Activated naive CD4-positive, alpha-beta T cell treated with anti-CD3 and anti-CD28 coated beads for 36 hours (primary cell): ENCODE measurements at regions not wholly inside any gene's neighbourhood (a gene's known extent, or its start where the extent isn't known, plus 50 kb on each side); places are given as distances from the start of the nearest gene placed in this dataset.

Source experiments
- CTCF ChIA-PET: fragments of 350-600 bp; sonication (Branson Sonifier 250); formaldehyde crosslinking; loops from one replicate; lab custom pipeline; 2021; ENCODE audit warnings: antibody characterized with exemption; lab: Charles Lee
- DNase-seq: peaks from one replicate; pipeline ENCODE4 v3.0.0-alpha.2; 2020
- H3K27ac Mint-ChIP-seq: one replicate; pipeline ENCODE4 v1.8.0; 2021; ENCODE audit warnings: mild to moderate bottlenecking, mixed read lengths
- H3K27me3 Mint-ChIP-seq: one replicate; pipeline ENCODE4 v1.8.0; 2021; ENCODE audit warnings: low read depth, mixed read lengths
- H3K36me3 Mint-ChIP-seq: one replicate; pipeline ENCODE4 v1.8.0; 2021; ENCODE audit warnings: low read depth, mixed read lengths
- H3K4me1 Mint-ChIP-seq: one replicate; pipeline ENCODE4 v1.8.0; 2021; ENCODE audit warnings: low read depth, mixed read lengths
- H3K4me3 Mint-ChIP-seq: one replicate; pipeline ENCODE4 v1.8.0; 2021; ENCODE audit warnings: mild to moderate bottlenecking, moderate library complexity, mixed read lengths
- H3K9me3 Mint-ChIP-seq: one replicate; pipeline ENCODE4 v1.8.0; 2021; ENCODE audit warnings: mixed read lengths
- intact Hi-C: fragments of 100-400 bp; cut with micrococcal nuclease; formaldehyde crosslinking; loops from one replicate; pipeline ENCODE4 v1.15.1; 2023

GRCh38 chr11:112583261-112583893 lies 322.7 kb upstream of the PLET1 start:
- H3K36me3 Mint-ChIP-seq, result no peaks in the 10 kb centered on the region
- H3K27ac Mint-ChIP-seq, result no peak overlapping the region
- H3K4me1 Mint-ChIP-seq, result no peaks in the 10 kb centered on the region
- no peaks in the 10 kb centered on the region for H3K9me3 Mint-ChIP-seq
- H3K4me3 Mint-ChIP-seq, result no peak overlapping the region
- no peaks in the 10 kb centered on the region for H3K27me3 Mint-ChIP-seq
- no peak for DNase-seq
- intact Hi-C loops, result no loop called here
- CTCF ChIA-PET, result interaction anchor here (0.7 to 1.0 kb wide), 2 partner anchors 295 to 707 kb away, joined by 3 read pairs; no protein-coding TSS in a partner anchor

DNA sequence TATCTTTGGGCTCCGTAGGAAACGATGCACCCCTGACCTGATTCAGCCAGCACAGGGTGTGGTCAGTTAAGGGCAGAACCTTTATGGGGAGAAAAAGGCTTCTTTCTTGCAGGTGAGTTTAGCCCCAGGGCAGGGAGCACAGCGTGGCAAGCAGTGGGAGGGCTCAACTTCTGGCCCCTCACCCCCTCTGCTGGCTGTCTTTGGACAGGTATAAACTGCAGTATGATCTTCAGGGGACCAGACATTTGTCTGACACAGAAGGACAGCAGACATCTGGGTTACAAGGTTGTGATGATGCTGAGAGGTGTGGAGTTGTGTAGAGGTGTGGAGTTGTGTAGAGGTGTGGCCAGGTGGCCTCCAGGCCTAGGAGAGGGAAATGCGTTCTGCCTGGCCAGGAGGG lies 324.0 kb upstream of the PLET1 start:
- Mint-ChIP-seq H3K36me3 (no peaks in the 10 kb centered on the region), H3K9me3 (no peaks in the 10 kb centered on the region), H3K27ac (no peak overlapping the region), H3K27me3 (no peaks in the 10 kb centered on the region), H3K4me1 (no peaks in the 10 kb centered on the region), H3K4me3 (no peak overlapping the region)
- peak; percentile 48 for DNase-seq
- intact Hi-C loops, result loop anchor here (1.0 kb wide), 1 partner anchor 294 kb away; no protein-coding TSS in a partner anchor
- CTCF ChIA-PET, result interaction anchor here (1.7 to 1.9 kb wide), 2 partner anchors 28 to 705 kb away, joined by 6 to 7 read pairs; no protein-coding TSS in a partner anchor

GRCh38 chr11:112587664-112588063 lies 327.0 kb upstream of the PLET1 start:
- Mint-ChIP-seq H3K9me3 (no peaks in the 10 kb centered on the region), H3K27ac (no peak overlapping the region), H3K4me3 (no peak overlapping the region), H3K36me3 (no peaks in the 10 kb centered on the region), H3K4me1 (no peaks in the 10 kb centered on the region), H3K27me3 (no peaks in the 10 kb centered on the region)
- intact Hi-C loops, result loop anchor here (1.0 to 2.0 kb wide), 3 partner anchors 208 to 702 kb away; no protein-coding TSS in a partner anchor
- no peak for DNase-seq
- CTCF ChIA-PET, result interaction anchor here (0.6 to 4.1 kb wide), 29 partner anchors 8 to 994 kb away, joined by 3 to 59 read pairs (median 4); no protein-coding TSS in a partner anchor

- no peak overlapping the region for H3K4me3 Mint-ChIP-seq
- no peak overlapping the region for H3K27ac Mint-ChIP-seq
- no peaks in the 10 kb centered on the region for H3K27me3 Mint-ChIP-seq
- no peaks in the 10 kb centered on the region for H3K36me3 Mint-ChIP-seq
- CTCF ChIA-PET, result interaction anchor here (0.6 to 4.1 kb wide), 36 partner anchors 8 to 994 kb away, joined by 3 to 59 read pairs (median 4); no protein-coding TSS in a partner anchor
- DNase-seq, result peak; percentile 58
- intact Hi-C loops, result loop anchor here (1.0 to 2.0 kb wide), 3 partner anchors 207 to 701 kb away; no protein-coding TSS in a partner anchor
- H3K9me3 Mint-ChIP-seq, result no peaks in the 10 kb centered on the region
- no peaks in the 10 kb centered on the region for H3K4me1 Mint-ChIP-seq
Observed at GRCh38 chr11:112588252-112588694, 327.6 kb upstream of the PLET1 start.

GRCh38 chr11:112589155-112589554 lies 328.5 kb upstream of the PLET1 start:
- no peak for DNase-seq
- Mint-ChIP-seq H3K9me3 (no peaks in the 10 kb centered on the region), H3K27ac (no peak overlapping the region), H3K4me3 (no peak overlapping the region), H3K36me3 (no peaks in the 10 kb centered on the region), H3K4me1 (no peaks in the 10 kb centered on the region), H3K27me3 (no peaks in the 10 kb centered on the region)
- intact Hi-C loops, result loop anchor here (2.0 kb wide), 1 partner anchor 526 kb away; no protein-coding TSS in a partner anchor
- CTCF ChIA-PET, result interaction anchor here (0.6 to 4.1 kb wide), 20 partner anchors 8 to 712 kb away, joined by 3 to 59 read pairs (median 5); no protein-coding TSS in a partner anchor

- H3K36me3 Mint-ChIP-seq, result no peaks in the 10 kb centered on the region
- DNase-seq, result no peak
- H3K4me3 Mint-ChIP-seq, result no peak overlapping the region
- no peak overlapping the region for H3K27ac Mint-ChIP-seq
- H3K27me3 Mint-ChIP-seq, result no peaks in the 10 kb centered on the region
- H3K4me1 Mint-ChIP-seq, result no peaks in the 10 kb centered on the region
- CTCF ChIA-PET, result interaction anchor here (4.1 kb wide), 1 partner anchor 699 kb away, joined by 59 read pairs; no protein-coding TSS in a partner anchor
- intact Hi-C loops, result no loop called here
- H3K9me3 Mint-ChIP-seq, result no peaks in the 10 kb centered on the region
Observed at GRCh38 chr11:112590764-112591163, 330.1 kb upstream of the PLET1 start.

DNA sequence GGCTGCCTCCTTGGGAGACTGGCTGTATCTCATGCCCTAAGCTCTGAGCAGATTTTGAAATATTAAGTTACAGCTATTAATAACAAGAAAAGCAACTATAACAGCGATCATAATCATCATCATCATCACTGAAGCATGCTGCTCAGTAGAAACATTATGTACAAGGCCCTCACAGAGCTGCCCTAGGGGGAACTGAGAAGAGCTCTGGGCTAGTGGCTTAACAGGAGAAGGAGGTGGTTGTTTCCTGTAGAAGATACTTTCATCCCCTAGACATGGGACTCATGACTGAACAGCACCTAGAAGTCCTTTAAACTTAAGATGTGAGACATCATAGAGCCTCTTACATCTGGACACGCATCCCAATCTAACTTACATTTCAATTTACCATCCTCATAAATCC lies 332.8 kb upstream of the PLET1 start:
- Mint-ChIP-seq H3K4me3 (no peak overlapping the region), H3K27ac (no peak overlapping the region), H3K27me3 (no peaks in the 10 kb centered on the region), H3K36me3 (no peaks in the 10 kb centered on the region), H3K9me3 (no peaks in the 10 kb centered on the region), H3K4me1 (peaks cover 4% of the 10 kb centered on the region)
- CTCF ChIA-PET, result interaction anchor here (1.5 to 2.2 kb wide), 2 partner anchors 23 to 696 kb away, joined by 5 to 10 read pairs; no protein-coding TSS in a partner anchor
- no peak for DNase-seq
- intact Hi-C loops, result no loop called here

DNA sequence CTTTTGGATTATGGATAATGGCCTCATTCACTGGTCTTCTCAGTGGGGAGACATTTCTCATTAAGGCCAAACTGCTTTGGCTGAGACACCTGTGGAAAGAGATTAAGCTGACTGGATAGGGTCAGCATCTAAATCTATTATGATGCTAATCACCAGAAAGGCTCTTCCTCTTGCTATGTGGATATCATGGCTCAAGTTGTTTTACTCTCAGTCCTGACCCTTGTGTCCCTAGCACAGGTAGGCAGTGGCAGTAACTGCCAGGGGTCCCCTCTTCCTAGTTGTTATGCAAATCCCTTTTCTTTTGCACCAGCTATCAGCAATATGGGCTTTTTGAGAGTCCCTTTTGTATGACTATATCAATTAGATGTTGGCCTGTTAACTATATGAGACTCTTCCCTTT lies 335.7 kb upstream of the PLET1 start:
- DNase-seq, result no peak
- intact Hi-C loops, result no loop called here
- H3K9me3 Mint-ChIP-seq, result no peaks in the 10 kb centered on the region
- H3K27me3 Mint-ChIP-seq, result no peaks in the 10 kb centered on the region
- no peak overlapping the region for H3K4me3 Mint-ChIP-seq
- no peak overlapping the region for H3K27ac Mint-ChIP-seq
- CTCF ChIA-PET, result interaction anchor here (2.3 kb wide), 1 partner anchor 8 kb away, joined by 10 read pairs; no protein-coding TSS in a partner anchor
- peaks cover 4% of the 10 kb centered on the region for H3K4me1 Mint-ChIP-seq
- H3K36me3 Mint-ChIP-seq, result no peaks in the 10 kb centered on the region

GRCh38 chr11:112597286-112597790 lies 336.7 kb upstream of the PLET1 start:
- CTCF ChIA-PET, result interaction anchor here (2.3 kb wide), 1 partner anchor 9 kb away, joined by 10 read pairs; no protein-coding TSS in a partner anchor

GRCh38 chr11:112599265-112599664 lies 338.6 kb upstream of the PLET1 start:
- CTCF ChIA-PET, result interaction anchor here (1.5 kb wide), 1 partner anchor 11 kb away, joined by 4 read pairs; no protein-coding TSS in a partner anchor
- Mint-ChIP-seq H3K27me3 (peaks cover 2% of the 10 kb centered on the region), H3K9me3 (no peaks in the 10 kb centered on the region), H3K27ac (no peak overlapping the region), H3K4me1 (peaks cover 4% of the 10 kb centered on the region), H3K4me3 (no peak overlapping the region), H3K36me3 (no peaks in the 10 kb centered on the region)
- intact Hi-C loops, result no loop called here
- DNase-seq, result no peak

More at GRCh38 chr11:112597286-112597790, 336.7 kb upstream of the PLET1 start:
- Mint-ChIP-seq H3K4me1 (peaks cover 4% of the 10 kb centered on the region), H3K4me3 (no peak overlapping the region), H3K27me3 (peaks cover 2% of the 10 kb centered on the region), H3K27ac (no peak overlapping the region), H3K9me3 (no peaks in the 10 kb centered on the region), H3K36me3 (no peaks in the 10 kb centered on the region)
- intact Hi-C loops, result no loop called here
- no peak for DNase-seq

DNA sequence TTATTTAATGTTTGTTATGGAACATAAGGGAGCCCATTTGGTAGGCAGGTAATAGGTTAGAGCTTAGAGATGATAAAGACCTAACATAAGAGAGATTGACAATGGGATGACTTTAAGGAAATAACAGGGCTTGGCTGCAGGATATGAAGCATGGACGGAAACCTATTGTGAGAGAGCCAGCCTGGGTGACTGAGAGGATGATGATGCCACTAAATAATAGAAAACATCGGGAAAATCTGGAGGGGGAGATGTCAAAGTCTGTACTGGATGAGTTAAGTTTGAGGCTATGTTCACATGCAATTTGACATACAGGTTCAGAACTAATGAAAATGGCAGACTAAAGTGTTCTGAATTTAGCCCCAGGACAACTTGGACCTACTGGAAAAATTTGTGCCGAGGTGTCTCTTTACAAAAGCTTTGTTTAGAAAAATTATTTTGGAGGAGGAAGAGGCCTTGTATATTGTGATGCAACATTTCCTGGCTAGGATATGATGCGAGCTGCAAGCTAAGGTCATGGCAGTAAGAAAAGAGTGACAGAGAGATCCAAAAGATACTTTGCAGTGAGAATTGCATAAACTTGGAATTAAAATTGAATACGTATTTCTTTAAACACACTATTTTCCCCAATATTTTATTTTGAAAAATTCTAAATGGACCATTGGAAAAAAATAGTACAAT lies 339.3 kb upstream of the PLET1 start:
- Mint-ChIP-seq H3K4me3 (no peak overlapping the region), H3K4me1 (peaks cover 4% of the 10 kb centered on the region), H3K9me3 (no peaks in the 10 kb centered on the region), H3K36me3 (no peaks in the 10 kb centered on the region), H3K27ac (no peak overlapping the region), H3K27me3 (peaks cover 2% of the 10 kb centered on the region)
- CTCF ChIA-PET, result interaction anchor here (1.5 kb wide), 1 partner anchor 12 kb away, joined by 4 read pairs; no protein-coding TSS in a partner anchor
- no peak for DNase-seq
- intact Hi-C loops, result no loop called here
